ENCODE measurements at regions not wholly inside any gene's neighbourhood (a gene's known extent, or its start where the extent isn't known, plus 50 kb on each side); places are given as distances from the start of the nearest gene placed in this dataset.

- TF ChIP-seq CTCF (IDR thresholded peaks at IDR 0.05): no peak
- no peak for TF ChIP-seq NR3C1 (CRISPR knock-in tag; conservative IDR thresholded peaks at IDR 0.05; ENCODE audit: low read depth)
- no peak for TF ChIP-seq NFE2L1 (CRISPR knock-in tag; IDR thresholded peaks at IDR 0.05)
Measured at GRCh38 chr12:42741771-42742510, 152.4 kb upstream of the PRICKLE1 start.

All from WTC11 (cell line).